Vagina (tissue), 2 donors: ENCODE measurements at regions not wholly inside any gene's neighbourhood (a gene's known extent, or its start where the extent isn't known, plus 50 kb on each side); places are given as distances from the start of the nearest gene placed in this dataset.

ENCODE experiments used
- DNase-seq, 2 donors: peaks; one replicate each; pipeline ENCODE4 v3.0.0-alpha.2; 2017; ENCODE audit errors: extremely low spot score in 2 of 2
- H3K27ac ChIP-seq: fragments of 200-600 bp; sonication (generic); one replicate; pipeline ENCODE4 v1.5.1; 2019
- H3K27me3 ChIP-seq: fragments of 200-600 bp; sonication (generic); one replicate; pipeline ENCODE4 v1.5.1; 2019
- H3K36me3 ChIP-seq, 2 donors: fragments of 200-600 bp; sonication (generic); one replicate each; pipeline ENCODE4 v1.5.1; 2017 to 2019
- H3K4me1 ChIP-seq: fragments of 200-600 bp; sonication (generic); one replicate; pipeline ENCODE4 v1.5.1; 2019
- H3K4me3 ChIP-seq, 2 donors: fragments of 200-600 bp; sonication (generic); 1 replicate in 1 of 2; 2 replicates in 1 of 2; pipeline ENCODE4 v1.5.1; 2016 to 2019
- H3K9me3 ChIP-seq: fragments of 200-600 bp; sonication (generic); one replicate; pipeline ENCODE4 v1.5.1; 2019
- CTCF ChIP-seq, 3 experiments: fragments of 450-650 bp in 2 of 3; fragments of 200-600 bp in 1 of 3; sonication (generic) in 1 of 3; IDR thresholded peaks; one replicate each; pipeline ENCODE4 v1.5.1; 2017 to 2019; ENCODE audit warnings: antibody characterized with exemption in 3 of 3, mild to moderate bottlenecking in 2 of 3, moderate library complexity in 2 of 3
- POLR2A ChIP-seq, 2 donors: fragments of 450-650 bp; IDR thresholded peaks; one replicate each; pipeline ENCODE4 v1.6.1; 2017; ENCODE audit warnings: antibody characterized with exemption in 2 of 2, mild to moderate bottlenecking in 2 of 2, moderate library complexity in 2 of 2
- POLR2AphosphoS5 ChIP-seq, 2 donors: sonication (generic); formaldehyde crosslinking; IDR thresholded peaks; one replicate each; pipeline ENCODE4 v1.9.0; 2017; ENCODE audit warnings: antibody characterized with exemption in 2 of 2, mild to moderate bottlenecking in 2 of 2, low read depth in 1 of 2; ENCODE audit not compliant: insufficient read depth in 1 of 2
- intact Hi-C: fragments of 100-400 bp; cut with DNase I; formaldehyde crosslinking; loops from one replicate; pipeline ENCODE4 v1.15.1; 2023

- Histone ChIP-seq H3K36me3 (no peaks in the 10 kb centered on the region), H3K4me1 (peaks cover 7% of the 10 kb centered on the region), H3K27me3 (no peaks in the 10 kb centered on the region), H3K4me3 (no peak overlapping the region), H3K27ac (no peak overlapping the region), H3K9me3 (no peaks in the 10 kb centered on the region)
- no peak for DNase-seq
- TF ChIP-seq CTCF (IDR thresholded peaks at IDR 0.05), result no peak
- no peak for TF ChIP-seq POLR2A (IDR thresholded peaks at IDR 0.05)
- TF ChIP-seq POLR2AphosphoS5 (IDR thresholded peaks at IDR 0.05; ENCODE audit: insufficient read depth in 1 of 2, low read depth in 1 of 2), result no peak
- intact Hi-C loops, result no loop called here
Observed at GRCh38 chr3:69647081-69647480, 92.2 kb upstream of the MITF start.

GRCh38 chr3:69646287-69647067 lies 92.8 kb upstream of the MITF start:
- no peaks in the 10 kb centered on the region for H3K9me3 ChIP-seq
- no peaks in the 10 kb centered on the region for H3K36me3 ChIP-seq
- peaks cover 7% of the 10 kb centered on the region for H3K4me1 ChIP-seq
- intact Hi-C loops, result no loop called here
- H3K27ac ChIP-seq, result no peak overlapping the region
- TF ChIP-seq CTCF (IDR thresholded peaks at IDR 0.05), result no peak
- TF ChIP-seq POLR2AphosphoS5 (IDR thresholded peaks at IDR 0.05; ENCODE audit: insufficient read depth in 1 of 2, low read depth in 1 of 2), result no peak
- no peak for TF ChIP-seq POLR2A (IDR thresholded peaks at IDR 0.05)
- H3K27me3 ChIP-seq, result no peaks in the 10 kb centered on the region
- DNase-seq, result no peak
- no peak overlapping the region for H3K4me3 ChIP-seq

- TF ChIP-seq POLR2AphosphoS5 (IDR thresholded peaks at IDR 0.05; ENCODE audit: insufficient read depth in 1 of 2, low read depth in 1 of 2) (no peak), POLR2A (IDR thresholded peaks at IDR 0.05) (no peak), CTCF (IDR thresholded peaks at IDR 0.05) (no peak)
- no peak for DNase-seq
- no peaks in the 10 kb centered on the region for H3K27me3 ChIP-seq
- H3K9me3 ChIP-seq, result no peaks in the 10 kb centered on the region
- intact Hi-C loops, result no loop called here
- no peak overlapping the region for H3K27ac ChIP-seq
- no peak overlapping the region for H3K4me3 ChIP-seq
- H3K4me1 ChIP-seq, result no peaks in the 10 kb centered on the region
- no peaks in the 10 kb centered on the region for H3K36me3 ChIP-seq
Observed at GRCh38 chr3:69642606-69643005, 96.7 kb upstream of the MITF start.

- DNase-seq, result no peak
- Histone ChIP-seq H3K27me3 (no peaks in the 10 kb centered on the region), H3K4me3 (no peak overlapping the region), H3K36me3 (no peaks in the 10 kb centered on the region), H3K4me1 (no peaks in the 10 kb centered on the region), H3K27ac (no peak overlapping the region), H3K9me3 (no peaks in the 10 kb centered on the region)
- TF ChIP-seq POLR2AphosphoS5 (IDR thresholded peaks at IDR 0.05; ENCODE audit: insufficient read depth in 1 of 2, low read depth in 1 of 2) (no peak), POLR2A (IDR thresholded peaks at IDR 0.05) (no peak), CTCF (IDR thresholded peaks at IDR 0.05) (no peak)
- intact Hi-C loops, result no loop called here
Observed at GRCh38 chr3:69639851-69640250, 99.4 kb upstream of the MITF start.

- intact Hi-C loops, result no loop called here
- H3K27me3 ChIP-seq, result no peaks in the 10 kb centered on the region
- H3K4me3 ChIP-seq, result no peak overlapping the region
- H3K27ac ChIP-seq, result no peak overlapping the region
- no peaks in the 10 kb centered on the region for H3K36me3 ChIP-seq
- no peaks in the 10 kb centered on the region for H3K4me1 ChIP-seq
- H3K9me3 ChIP-seq, result no peaks in the 10 kb centered on the region
- DNase-seq, result no peak
- TF ChIP-seq CTCF (IDR thresholded peaks at IDR 0.05), result no peak
- no peak for TF ChIP-seq POLR2AphosphoS5 (IDR thresholded peaks at IDR 0.05; ENCODE audit: insufficient read depth in 1 of 2, low read depth in 1 of 2)
- no peak for TF ChIP-seq POLR2A (IDR thresholded peaks at IDR 0.05)
Observed at GRCh38 chr3:69628951-69629350, 110.3 kb upstream of the MITF start.
